Umbilical cord (tissue), 1 donor: ENCODE measurements at regions not wholly inside any gene's neighbourhood (a gene's known extent, or its start where the extent isn't known, plus 50 kb on each side); places are given as distances from the start of the nearest gene placed in this dataset.

Source experiments
- DNase-seq: peaks from one replicate; pipeline ENCODE4 v3.0.0-alpha.2; 2015; ENCODE audit warnings: low spot score

DNA sequence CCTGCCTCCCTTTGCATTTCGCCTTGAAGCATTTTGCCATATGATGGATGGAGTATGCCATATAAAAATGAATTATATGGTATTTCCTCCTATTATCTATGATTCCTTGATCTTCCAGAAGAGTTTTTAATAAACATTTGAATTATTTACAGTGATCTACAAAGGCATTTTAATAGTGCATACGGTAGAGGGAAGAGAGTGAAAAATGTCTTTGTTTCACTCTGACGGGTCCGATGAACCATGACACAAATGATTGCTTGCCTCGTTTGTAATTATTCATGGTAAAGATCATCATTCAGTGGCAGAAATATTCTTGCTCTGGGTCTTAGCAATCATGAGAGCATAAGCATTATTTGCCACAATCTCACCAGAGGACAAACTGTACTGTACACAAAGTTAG lies 1010.9 kb downstream of the NTRK3 start:
- DNase-seq = peak; percentile 13

DNA sequence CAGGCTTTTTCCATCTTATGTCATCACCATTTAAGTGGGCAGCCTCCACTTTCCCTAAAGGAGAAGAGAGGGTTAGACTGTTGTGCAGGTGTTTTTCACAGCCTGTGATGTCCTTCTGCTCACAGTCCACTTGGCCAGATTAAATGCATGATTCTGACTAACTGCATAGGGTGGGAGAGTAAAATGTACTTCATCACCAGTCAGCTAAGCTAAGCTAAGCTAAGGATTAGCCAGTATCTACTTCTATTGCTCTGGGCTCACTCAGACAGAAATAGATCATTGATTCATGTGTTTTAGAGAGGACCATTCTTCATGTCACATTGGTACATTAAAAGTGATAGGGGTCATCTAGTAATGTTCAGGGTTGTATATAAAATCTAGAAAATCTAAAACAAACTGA lies 1013.1 kb downstream of the NTRK3 start:
- DNase-seq = peak; percentile 24

- no peak for DNase-seq
These were observed 1016.8 kb downstream of the NTRK3 start for GRCh38 chr15:87239582-87240230.

DNA sequence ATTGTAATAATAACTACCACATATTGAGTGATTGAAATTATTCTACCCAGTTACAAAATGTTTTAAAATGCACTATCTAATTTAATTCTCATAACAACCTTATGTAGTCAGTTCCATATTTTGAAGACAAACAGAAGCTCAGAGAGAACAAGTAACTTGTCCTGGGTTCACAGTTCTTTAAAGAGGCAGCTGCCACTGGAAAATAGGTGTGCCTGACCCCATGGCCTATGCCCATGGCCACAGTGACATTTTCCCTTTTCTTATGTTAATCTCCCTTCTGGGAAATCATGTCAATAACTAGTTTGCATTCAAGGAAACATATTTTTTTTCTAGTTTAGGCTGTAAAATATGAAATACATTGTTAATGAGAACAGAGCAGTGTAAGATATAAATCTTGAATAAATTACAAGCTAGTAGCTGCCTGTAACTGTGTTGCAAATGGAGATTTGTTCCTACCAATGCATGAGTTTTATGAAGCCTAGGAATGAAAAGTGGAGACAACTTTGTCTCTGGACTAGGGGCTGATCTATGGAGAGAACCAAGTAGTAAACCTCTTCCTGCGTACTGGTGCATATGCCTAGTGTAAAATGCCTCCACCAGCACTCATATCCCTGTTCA lies 1018.0 kb downstream of the NTRK3 start:
- DNase-seq = no peak

DNA sequence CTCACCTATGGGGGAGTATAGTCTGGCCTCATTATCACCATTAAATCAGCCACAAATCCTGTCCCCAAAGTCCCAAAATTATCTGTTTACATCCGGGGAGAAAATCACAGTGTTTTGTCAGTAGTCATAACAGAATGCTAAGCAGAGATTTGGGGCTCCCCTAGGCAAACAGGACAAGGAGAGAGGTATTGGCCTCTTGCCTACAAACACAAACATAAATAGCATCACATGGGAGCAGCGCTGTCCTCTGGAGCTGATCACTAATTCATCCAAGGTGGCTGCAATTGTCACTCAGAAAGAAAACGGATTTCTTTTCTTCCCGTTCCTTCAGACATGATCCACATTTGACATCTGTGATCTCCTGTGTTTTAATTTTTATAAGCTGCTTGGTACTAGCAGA lies 1028.1 kb downstream of the NTRK3 start:
- no peak for DNase-seq

DNA sequence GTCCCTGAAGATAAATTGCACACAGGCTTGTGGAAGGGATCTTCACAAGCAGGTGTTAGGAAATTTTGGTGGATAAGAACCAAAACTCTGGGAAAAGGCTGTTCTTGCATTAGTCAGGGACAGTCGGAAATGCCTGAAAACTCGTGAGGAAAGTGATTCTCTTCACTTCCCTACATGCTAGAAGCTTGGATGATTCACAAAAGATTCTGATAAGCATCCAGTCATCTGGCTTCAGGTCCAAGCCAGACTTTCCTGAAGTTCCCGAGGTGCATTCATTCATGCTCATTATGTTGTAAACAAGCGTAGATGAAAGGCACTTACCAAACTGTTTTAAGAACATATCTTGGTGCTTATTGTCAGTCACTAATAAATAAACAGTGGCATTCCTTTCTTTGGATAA lies 1028.7 kb downstream of the NTRK3 start:
- DNase-seq = no peak

- DNase-seq = no peak
These were observed 1031.1 kb downstream of the NTRK3 start for GRCh38 chr15:87225436-87225835.

DNA sequence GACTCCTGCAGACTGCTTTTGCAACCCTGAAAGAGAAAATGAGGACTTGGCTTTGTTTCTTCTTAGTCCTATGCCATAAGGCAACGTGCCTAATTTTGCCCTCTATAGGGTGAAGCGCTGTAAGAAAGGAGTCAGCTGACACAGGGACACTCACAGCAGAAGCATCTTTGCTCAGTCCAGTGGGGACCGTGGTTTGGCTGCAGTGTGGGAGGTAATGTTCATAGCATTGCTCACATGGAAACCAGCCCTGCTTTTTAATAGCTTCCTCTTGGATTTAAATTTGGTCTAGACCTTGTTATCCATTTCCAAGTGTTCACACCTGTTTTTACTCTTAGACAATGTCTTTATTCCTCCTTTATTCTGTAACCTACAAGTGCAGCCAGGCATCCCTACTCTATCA lies 1032.1 kb downstream of the NTRK3 start:
- no peak for DNase-seq

- DNase-seq = no peak
These were observed 1036.6 kb downstream of the NTRK3 start for GRCh38 chr15:87219650-87220615.

GRCh38 chr15:87215100-87215499 lies 1041.4 kb downstream of the NTRK3 start:
- no peak for DNase-seq

DNA sequence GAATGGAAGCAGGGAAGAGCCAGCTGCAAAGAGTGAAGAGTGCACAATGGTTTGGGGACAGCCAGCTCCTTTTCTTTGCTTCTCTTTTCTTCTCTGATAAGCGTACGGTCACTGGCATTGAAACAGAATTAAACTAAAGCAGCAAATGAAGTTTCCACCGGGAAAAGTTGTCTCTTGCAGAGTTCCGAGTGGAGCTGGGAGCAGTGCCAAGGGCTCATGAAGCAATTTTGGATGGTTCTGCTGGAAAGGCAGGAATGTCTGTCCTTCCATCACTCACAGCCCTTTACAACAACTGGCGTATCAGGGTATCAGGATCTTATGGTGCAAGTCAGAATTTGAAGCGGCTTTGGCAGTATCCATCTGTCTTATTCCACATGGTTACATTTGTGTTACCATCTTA lies 1042.9 kb downstream of the NTRK3 start:
- no peak for DNase-seq

DNA sequence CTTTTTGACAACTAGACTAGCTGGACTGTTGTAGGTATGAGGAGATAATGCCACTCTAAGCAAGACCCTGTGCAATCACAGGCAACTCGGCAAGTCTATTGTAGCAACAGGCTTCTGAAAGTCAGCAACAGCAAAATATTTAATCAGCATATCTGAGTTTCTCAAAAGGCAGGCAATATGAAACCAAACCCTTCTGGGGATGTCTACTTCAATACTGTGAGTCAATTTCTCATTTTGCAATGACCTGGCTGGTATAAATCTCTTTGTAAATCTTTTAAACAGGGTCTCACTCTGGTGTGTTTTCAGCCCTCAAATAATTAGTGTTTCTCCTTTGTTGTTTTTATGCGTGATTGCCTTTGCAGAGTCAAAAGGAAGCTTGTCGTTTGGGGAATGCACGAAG lies 1044.5 kb downstream of the NTRK3 start:
- no peak for DNase-seq

GRCh38 chr15:87211547-87211946 lies 1045.0 kb downstream of the NTRK3 start:
- no peak for DNase-seq

DNA sequence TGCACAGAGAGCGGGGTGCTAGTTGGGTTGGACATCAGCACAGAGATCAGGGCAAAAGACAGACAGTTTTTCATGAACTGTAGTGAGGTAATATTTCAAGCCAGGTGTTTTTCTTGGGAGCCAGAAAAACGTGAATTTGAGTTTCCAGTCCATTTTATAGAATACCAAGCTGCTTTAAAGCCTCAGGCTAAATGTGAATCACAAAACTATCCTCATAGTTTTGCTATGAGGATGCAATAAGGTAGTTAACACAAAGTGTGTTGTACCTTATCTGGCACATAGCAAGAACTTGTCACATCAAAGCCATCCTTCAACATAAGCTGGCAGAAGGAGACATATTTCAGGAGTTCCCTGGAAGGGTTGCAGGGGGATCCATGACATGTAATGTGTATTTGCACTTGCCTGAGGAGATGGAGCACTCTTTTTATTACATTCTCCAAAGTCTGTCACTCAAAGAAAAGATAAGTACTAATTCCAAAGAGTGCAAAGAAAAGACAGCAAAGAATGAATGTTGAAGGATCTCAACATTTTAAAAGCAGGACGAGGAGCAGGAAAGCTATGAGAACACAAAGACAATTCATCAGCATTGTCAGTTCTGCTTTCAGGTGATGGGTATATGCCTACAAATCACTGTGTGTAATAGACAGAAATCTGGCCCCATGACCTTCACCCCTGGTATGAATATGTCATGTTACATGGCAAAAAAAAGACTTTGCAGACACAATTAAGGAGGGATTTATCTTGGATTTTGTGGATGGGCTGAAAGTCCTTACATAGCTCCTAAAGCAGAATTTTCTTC lies 1046.4 kb downstream of the NTRK3 start:
- DNase-seq = peak; percentile 65

GRCh38 chr15:87207990-87208580 lies 1048.5 kb downstream of the NTRK3 start:
- DNase-seq = no peak

DNA sequence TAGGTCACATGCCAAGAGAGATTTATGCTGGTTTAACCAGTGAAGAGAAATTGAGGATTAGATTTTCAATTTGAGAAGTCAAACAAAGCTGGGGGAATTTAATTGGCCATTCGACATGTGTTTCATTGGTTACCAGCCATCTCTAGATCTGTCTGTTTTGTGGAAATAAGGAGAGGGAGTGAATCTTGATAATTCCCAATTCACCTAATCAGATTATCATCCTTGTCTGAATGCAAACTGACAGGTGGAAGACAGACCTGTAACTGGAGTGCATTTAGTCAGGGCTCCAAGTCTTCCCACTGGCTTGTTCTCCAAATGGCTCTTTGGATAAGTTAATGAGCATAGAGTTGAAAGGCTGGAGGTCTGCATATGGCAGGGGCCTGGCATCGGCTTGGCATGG lies 1049.3 kb downstream of the NTRK3 start:
- DNase-seq = no peak

- DNase-seq = no peak
These were observed 1054.6 kb downstream of the NTRK3 start for GRCh38 chr15:87201986-87202385.

GRCh38 chr15:87200149-87200548 lies 1056.4 kb downstream of the NTRK3 start:
- DNase-seq = no peak

DNA sequence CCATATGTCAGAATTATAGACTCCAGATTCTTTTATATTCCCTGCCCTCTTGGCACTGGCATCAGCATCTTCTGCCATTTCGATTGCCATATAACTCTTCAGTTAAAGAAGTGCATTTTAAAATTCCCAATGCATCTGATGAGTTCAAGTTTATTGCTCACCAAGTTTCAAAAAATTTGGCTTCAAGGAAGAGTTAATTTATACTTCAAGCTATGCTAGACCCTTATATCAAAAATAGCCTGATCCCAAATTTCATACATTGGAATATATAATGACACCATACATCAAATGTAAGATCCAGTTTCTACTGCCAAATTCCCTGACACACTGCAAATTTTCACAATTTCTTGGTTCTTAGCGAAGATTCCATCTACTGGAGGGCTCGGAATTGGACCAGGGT lies 1058.6 kb downstream of the NTRK3 start:
- no peak for DNase-seq

DNA sequence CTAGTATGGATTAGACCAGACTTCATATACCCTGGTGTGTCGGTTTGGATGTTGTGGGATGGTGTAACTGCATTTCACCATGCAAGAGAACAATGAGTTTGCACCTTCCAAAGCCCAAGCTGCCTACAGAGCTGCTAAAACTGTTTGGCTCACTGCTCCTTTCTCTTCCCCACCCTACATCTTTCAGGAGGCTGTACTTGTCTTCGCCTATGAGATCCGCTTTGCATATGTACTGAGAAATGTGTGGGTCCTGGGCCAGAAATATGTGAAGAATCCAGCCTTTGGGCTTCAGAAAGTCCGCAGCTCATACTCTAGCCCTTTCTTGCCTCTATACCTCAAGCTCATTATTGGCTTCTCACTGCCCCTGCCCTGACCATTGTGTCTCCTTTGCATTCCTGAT lies 1060.0 kb downstream of the NTRK3 start:
- DNase-seq = no peak

DNA sequence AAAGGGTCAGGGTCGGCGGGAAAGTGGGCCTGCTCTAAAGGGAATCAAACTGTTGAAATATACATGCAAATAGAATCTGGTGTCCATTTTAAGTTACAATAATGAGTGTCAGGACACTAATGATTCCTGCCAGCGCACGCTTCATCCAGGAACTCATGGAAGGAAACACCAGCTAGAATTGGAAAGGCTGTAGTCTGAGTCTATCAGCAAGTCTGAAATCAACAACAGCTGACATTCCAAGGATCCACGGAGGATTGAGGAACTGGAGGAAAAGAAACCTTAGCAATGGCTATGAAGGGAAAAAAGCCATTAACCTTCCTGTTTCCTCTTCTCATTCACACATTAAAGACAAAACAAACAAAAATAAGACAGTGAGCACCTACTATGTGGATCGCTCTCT lies 1063.1 kb downstream of the NTRK3 start:
- DNase-seq = no peak
